HG03103 (cell line): ENCODE measurements at regions not wholly inside any gene's neighbourhood (a gene's known extent, or its start where the extent isn't known, plus 50 kb on each side); places are given as distances from the start of the nearest gene placed in this dataset.
"Not testable (repeated sequence)": the region's sequence is repeated elsewhere in the genome, so short reads cannot be mapped to it uniquely, and the experiment has no call there.

Experiments used
- ATAC-seq: cut with Tn5 transposase; IDR thresholded peaks from one replicate; pipeline ENCODE4 v1.9.1; 2021; ENCODE audit warnings: low read depth; ENCODE audit not compliant: unreplicated experiment

- ATAC-seq: no peak
These were observed 458.2 kb upstream of the NPVF start for GRCh38 chr7:25686493-25686892.

GRCh38 chr7:25694211-25694610, 457.8 kb upstream of the NFE2L3 start:
- ATAC-seq: no peak

GRCh38 chr7:25694699-25695098, 457.3 kb upstream of the NFE2L3 start:
- ATAC-seq: no peak

DNA sequence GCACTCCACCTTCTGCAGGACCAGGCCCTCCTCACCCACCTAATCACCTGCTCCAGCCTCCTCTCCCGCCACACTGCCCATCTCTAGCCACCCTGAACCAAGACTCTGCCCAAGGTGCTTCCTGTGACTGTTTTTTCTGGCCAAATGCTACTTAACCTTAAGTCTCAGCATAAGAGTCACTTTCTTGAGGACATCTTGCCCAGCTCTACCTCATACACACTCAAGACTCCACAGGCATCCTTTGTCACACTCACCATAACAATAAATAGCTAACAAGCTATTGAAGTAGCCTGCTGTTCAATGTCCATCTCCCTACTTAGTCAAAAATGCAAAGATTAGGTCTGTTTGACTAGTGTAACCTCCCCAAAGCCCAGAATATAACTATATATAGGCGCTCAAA, 455.4 kb upstream of the NFE2L3 start:
- ATAC-seq: no peak

DNA sequence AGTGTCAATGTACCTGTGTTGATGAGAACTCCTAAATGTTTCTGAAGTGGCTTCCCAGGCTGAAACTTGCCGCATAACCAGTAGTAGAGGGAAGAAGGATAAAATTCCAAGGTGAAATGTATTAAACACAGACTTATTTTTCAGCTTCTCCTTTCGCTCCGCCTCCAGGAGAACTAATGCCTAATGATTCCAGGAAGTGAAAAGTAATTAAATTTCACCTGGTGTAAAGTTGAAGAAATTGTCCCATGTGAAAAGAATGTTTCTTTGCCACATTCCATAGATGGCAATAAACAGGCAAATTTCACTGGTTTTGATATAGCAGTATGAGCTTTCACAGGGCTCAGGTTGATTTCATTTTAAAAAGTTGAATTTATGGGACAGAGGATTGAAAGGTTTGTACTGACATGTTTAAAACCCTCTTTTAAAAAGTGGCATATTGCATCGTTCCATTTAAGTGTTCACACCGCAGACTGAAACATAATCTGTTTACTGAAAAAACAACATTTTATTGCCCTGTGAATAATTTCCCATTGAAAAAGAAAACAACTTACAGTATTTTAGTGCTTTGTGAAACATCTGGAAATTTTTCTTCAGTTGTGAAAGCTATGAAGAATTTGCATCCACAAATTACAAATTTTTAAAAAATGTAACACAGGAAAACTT, 453.4 kb upstream of the NFE2L3 start:
- ATAC-seq: no peak

DNA sequence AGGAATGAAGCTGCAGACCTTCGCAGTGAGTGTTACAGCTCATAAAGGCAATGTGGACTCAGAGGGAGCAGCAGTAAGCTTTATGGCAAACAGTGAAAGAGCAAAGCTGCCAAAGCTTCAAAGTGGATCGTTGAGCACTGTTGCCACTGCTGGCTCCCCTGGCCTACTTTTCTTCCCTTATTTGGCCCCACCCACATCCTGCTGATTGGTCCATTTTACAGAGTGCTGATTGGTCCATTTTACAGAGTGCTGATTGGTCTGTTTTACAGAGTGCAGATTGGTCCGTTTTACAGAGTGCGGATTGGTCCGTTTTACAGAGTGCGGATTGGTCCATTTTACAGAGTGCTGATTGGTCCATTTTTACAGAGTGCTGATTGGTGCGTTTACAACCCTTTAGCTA, 451.9 kb upstream of the NFE2L3 start:
- not testable (repeated sequence) for ATAC-seq

- ATAC-seq: no peak
These were observed 447.6 kb upstream of the NFE2L3 start for GRCh38 chr7:25704413-25704812.

DNA sequence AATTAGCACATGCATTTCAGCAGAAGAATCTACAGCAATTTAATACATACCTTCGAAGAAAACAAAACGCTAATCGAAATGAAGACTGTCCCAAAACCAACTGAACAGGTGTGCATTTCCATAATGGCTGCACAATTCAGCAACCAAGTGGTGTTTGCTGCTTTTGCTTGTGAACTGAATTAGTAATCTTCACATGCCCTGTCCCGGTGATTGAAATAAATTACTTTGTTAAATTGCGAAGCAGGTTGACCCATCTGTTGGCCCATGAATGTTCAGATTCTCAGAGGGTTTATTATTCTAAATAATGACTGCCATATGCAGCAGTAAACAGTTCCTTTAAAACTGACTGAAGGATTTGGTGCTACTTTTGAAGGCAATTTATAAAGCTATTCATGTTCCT, 445.2 kb upstream of the NFE2L3 start:
- ATAC-seq: no peak

- no peak for ATAC-seq
These were observed 444.0 kb upstream of the NFE2L3 start for GRCh38 chr7:25707768-25708620.

DNA sequence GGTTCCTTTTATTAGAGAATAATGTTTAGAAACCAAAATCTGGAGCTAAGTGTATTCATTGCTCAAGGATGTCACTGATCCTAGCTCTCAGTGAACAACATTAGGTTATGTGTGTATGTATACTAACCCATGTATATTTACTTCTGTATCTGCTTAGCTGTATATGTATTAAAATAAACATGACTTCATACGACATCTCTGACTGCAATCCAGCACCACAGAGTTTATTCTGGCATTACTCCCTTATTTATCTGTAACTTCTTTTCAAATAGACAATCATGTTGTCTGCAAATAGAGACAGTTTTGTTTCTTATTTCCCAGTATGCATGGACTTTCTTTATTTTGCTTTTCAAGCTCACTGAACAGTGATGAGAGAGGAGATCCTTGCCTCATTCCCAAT, 441.0 kb upstream of the NFE2L3 start:
- no peak for ATAC-seq

DNA sequence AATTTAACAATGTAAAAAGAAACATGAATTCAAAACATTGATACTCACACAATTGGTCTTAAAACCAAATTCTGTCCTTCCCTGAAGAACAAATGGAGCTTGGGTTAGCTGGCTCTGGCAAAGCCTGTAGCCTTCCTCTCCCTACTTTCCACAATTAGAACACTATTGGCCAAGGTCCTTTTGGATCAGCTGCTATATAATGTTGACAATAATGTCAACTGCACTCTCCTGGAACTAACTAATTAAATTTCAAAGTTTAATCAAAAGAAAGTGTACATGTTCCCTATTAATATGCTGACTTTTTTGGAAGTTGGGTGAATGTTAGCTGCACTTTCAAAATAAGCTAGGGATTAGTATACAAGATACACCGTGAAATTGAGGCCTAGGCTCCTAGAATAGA, 440.1 kb upstream of the NFE2L3 start:
- no peak for ATAC-seq

DNA sequence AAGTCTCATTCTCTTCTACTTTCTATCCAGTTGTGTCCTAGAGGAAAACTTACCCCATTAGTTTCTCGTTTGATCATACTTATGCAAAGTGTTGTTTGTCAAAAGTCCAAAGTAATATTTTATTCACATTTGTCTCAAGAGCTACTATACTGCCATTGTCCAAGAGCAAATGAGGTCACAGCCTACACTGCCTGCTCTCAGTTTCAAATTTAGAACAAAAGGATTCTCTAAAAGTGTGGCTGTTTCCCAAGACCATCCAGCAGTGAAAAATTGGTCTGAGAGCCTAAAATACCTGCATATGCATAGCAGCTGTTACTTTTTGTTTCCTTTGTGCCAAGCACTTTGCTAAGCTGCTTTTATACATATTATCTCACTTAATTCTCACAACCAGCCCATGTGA, 439.5 kb upstream of the NFE2L3 start:
- no peak for ATAC-seq

DNA sequence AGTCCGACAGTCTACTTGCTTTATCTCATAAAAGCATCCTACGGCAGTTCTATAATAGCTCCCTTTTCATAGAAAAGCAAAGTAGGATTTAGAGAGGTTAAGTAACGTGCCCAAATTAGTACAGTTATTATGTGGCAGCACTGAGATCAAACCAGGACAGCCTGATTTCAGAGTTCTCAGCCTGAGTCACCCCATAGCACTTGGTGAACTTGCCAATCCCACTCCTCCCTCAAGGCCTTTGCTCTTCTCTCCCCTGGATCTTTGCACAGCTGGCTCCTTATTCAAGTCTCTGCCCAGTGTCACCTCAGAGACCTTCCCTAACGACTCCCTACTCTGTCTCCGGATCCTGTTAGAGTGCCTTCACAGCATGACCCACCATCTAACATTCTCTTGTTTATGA, 438.0 kb upstream of the NFE2L3 start:
- ATAC-seq: no peak

DNA sequence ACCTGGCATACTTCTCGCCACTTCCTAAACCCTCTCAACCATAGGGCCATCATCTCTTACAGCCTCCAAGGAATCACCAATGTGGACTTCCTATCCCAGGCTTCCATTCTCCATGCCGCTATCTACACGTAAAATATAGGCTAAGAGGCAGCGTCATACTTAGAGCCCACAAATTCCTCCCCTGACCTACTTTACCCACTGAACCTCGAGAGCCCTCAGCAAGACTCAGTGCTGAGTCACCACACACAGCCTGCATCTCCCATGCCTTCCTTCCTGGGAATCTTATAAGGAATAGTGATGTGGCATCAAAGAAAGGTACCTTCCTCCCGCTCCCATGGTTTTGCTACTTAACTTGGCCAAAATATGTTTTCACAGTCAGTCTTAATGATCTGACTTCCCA, 435.6 kb upstream of the NFE2L3 start:
- no peak for ATAC-seq

- no peak for ATAC-seq
These were observed 433.4 kb upstream of the NFE2L3 start for GRCh38 chr7:25718596-25718995.

GRCh38 chr7:25719190-25719896, 432.7 kb upstream of the NFE2L3 start:
- no peak for ATAC-seq

DNA sequence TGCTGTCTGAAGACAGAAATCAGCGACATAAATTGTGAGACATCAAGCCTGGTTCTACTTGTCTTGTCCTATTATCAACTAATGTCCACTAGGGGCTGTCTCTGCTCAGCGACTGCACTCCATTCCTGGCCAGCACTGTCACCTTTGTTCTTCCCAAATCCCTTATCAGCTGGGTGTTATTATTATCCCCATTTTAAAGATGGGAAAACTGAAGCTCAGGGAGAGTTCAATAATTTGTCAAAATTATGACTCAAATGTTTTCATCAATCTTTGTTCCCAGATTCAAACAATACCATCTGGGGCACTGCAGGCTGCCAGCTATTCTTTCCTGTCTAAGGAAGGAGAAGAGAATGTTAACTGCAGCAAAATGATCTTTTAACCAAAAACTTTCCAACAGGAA, 431.6 kb upstream of the NFE2L3 start:
- no peak for ATAC-seq

DNA sequence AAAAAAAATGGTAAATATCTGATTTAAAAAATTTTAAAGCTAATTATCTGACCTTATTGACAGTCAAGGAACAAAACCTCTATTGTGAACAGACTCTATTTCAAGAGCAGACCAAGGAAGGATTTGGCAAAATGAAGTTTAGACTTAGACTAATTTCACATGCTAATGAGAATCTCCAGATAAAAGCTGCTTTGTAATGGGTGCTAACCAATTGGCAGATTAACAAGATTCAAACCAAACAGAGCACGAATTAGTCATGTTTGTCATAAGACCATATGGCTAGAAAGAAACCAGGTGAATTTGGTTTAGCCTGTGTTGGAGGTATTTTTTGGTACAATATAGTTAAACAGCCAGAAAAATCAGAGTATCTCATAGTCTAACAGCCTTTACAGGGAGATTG, 429.1 kb upstream of the NFE2L3 start:
- no peak for ATAC-seq

DNA sequence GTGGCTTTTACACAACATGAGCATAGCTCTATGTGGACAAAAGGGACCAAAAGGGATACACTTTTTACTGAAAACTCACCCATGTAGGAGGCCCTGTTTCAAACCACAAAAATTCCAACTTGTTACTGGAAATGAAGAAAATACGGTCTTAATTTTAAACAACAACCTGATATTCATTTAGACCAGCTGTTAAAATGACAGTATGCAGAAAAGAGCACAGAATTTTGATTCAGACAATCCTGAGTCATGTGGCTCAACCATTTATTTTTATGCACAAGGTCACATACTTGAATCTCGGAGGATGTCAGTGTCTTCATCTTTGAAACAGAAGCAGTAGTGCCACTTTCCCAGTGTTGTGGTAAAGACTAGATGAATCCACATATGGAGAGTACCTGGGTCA, 426.5 kb upstream of the NFE2L3 start:
- ATAC-seq: no peak

GRCh38 chr7:25726170-25726780, 425.7 kb upstream of the NFE2L3 start:
- ATAC-seq: no peak

- ATAC-seq: no peak
These were observed 425.2 kb upstream of the NFE2L3 start for GRCh38 chr7:25726781-25727311.
